ENCODE measurements at regions not wholly inside any gene's neighbourhood (a gene's known extent, or its start where the extent isn't known, plus 50 kb on each side); places are given as distances from the start of the nearest gene placed in this dataset.
A peak's percentile ranks its signal among the peaks of the same experiment; 100 is the strongest.

- peak; percentile 10 for DNase-seq (ENCODE audit: low read depth)
- H3K4me3 ChIP-seq (ENCODE audit: control insufficient read depth, low read depth, low read length) = no peak overlapping the region
- TF ChIP-seq CTCF (IDR thresholded peaks at IDR 0.05; ENCODE audit: control insufficient read depth, insufficient read depth, low read depth, low read length, missing control alignments) = no peak
Observed at GRCh38 chr15:61382927-61383326, 153.8 kb upstream of the RORA start.

DNA sequence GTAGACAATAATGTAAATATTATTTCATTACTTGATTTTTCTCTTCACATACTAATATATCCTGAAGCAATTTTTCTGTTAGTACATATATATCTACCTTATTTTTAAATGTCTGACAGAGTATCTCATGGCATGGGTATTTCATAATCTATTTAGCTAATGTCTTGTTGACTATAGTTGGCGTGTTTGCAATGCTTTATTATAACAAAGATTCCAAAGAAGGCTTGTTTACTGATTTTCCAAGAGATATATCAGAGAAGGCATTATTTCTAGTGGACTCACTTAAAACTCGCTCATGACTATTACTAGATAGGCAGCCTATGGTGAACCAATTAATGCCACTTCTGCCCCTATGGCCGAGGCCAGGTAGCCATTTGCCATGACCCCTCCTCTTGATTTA lies 152.4 kb upstream of the RORA start:
- no peak for TF ChIP-seq CTCF (IDR thresholded peaks at IDR 0.05; ENCODE audit: control insufficient read depth, insufficient read depth, low read depth, low read length, missing control alignments)
- no peak overlapping the region for H3K4me3 ChIP-seq (ENCODE audit: control insufficient read depth, low read depth, low read length)
- DNase-seq (ENCODE audit: low read depth) = no peak

DNA sequence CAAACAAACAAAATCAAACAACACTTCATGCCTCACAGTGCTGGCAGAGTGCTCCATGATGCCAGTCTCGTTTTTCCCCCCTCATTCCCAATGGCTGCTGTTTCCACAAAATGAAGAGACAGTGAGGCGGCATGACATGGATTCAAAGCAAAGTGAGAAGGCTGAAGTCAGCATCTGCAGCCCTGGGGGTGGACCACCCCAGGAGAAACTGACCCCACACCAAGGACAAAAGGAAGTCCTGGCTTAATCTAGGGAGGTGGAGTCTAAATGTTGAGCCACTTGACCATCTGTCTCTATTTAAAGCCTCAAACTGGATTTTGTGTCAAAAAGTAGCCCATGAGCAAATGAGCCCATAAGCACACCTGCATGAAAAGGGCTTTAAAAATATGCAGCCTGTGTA lies 151.2 kb upstream of the RORA start:
- no peak overlapping the region for H3K4me3 ChIP-seq (ENCODE audit: control insufficient read depth, low read depth, low read length)
- TF ChIP-seq CTCF (IDR thresholded peaks at IDR 0.05; ENCODE audit: control insufficient read depth, insufficient read depth, low read depth, low read length, missing control alignments) = no peak
- no peak for DNase-seq (ENCODE audit: low read depth)

DNA sequence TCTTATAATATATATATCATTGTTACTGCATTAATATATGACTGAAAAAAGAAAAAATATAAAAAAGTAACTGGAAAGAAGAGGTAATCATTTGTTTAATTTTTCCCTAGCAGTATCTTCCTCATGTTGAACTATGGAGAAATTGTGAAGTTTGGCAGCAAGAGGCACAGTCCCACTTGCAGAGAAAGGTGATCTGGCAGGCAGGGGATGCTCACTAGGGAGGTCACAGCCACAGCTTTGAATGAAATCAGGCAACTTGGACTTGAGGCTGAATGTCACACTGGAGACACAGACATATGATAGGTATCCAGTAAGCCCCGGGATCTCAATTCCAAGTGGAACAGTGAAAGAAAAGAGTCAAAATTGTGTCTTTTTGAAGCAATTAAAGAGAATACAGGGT lies 149.9 kb upstream of the RORA start:
- no peak for TF ChIP-seq CTCF (IDR thresholded peaks at IDR 0.05; ENCODE audit: control insufficient read depth, insufficient read depth, low read depth, low read length, missing control alignments)
- H3K4me3 ChIP-seq (ENCODE audit: control insufficient read depth, low read depth, low read length) = no peak overlapping the region
- no peak for DNase-seq (ENCODE audit: low read depth)

DNA sequence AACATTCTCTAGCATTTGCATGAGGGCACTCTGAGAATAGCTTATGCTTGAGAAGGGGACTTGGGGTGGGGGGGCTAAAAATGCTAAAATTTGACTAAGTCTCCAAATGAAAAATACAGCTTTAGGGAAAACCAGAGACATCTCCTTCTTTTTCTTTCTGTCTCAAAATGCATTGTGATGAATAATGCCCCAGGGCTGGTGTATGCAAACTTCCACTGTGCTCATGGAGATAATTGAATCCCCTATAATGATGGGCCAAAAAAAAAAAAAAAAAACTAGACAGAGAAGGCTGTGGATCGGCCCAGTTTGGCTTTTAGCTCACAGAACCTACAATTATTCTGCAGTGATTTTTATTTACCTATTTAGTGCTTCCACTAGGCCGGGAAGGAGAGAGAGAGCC lies 147.9 kb upstream of the RORA start:
- DNase-seq (ENCODE audit: low read depth) = no peak
- TF ChIP-seq CTCF (IDR thresholded peaks at IDR 0.05; ENCODE audit: control insufficient read depth, insufficient read depth, low read depth, low read length, missing control alignments) = no peak
- no peak overlapping the region for H3K4me3 ChIP-seq (ENCODE audit: control insufficient read depth, low read depth, low read length)

DNA sequence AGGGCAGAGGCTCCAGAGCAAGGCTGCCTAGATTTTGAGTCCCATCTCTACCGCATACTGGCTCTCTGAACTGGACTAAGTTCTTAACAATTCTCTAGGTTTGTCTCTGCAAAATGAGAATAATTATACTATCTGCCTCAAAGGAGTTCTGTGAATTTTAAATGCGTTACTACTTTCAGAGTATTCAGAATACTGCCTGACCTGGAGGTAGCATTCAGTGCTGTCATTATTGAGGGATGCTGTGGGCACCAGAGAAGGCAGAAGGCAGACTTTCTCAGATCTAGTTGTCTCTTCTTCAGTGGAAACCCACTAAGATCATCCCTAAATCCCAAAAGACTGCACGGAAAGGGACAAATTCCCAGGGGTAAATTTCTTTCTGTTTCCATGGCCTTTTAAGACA lies 147.4 kb upstream of the RORA start:
- DNase-seq (ENCODE audit: low read depth) = no peak
- H3K4me3 ChIP-seq (ENCODE audit: control insufficient read depth, low read depth, low read length) = no peak overlapping the region
- no peak for TF ChIP-seq CTCF (IDR thresholded peaks at IDR 0.05; ENCODE audit: control insufficient read depth, insufficient read depth, low read depth, low read length, missing control alignments)

DNA sequence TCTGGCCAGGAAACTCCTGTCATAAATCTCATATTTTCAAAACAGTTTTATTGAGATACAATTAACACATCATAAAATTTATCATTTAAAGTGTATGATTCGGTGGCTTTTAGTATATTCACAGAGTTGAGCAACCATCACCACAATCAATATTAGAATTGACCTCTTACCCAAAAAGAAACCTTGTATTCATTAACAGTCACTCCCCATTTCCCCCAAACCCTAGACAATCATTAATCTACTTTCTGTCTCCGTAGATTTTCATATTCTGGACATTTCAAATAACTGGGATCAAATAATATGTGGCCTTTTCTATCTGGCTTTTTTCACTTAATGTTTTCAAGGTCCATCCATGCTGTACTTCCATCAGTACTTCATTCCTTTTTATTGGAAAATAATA lies 145.7 kb upstream of the RORA start:
- no peak overlapping the region for H3K4me3 ChIP-seq (ENCODE audit: control insufficient read depth, low read depth, low read length)
- no peak for DNase-seq (ENCODE audit: low read depth)
- no peak for TF ChIP-seq CTCF (IDR thresholded peaks at IDR 0.05; ENCODE audit: control insufficient read depth, insufficient read depth, low read depth, low read length, missing control alignments)

Measured in AG09309 (cell line).